Neural crest cell (in vitro differentiated cells): ENCODE measurements at regions not wholly inside any gene's neighbourhood (a gene's known extent, or its start where the extent isn't known, plus 50 kb on each side); places are given as distances from the start of the nearest gene placed in this dataset.
A peak's percentile ranks its signal among the peaks of the same experiment; 100 is the strongest.
"Not testable (repeated sequence)": the region's sequence is repeated elsewhere in the genome, so short reads cannot be mapped to it uniquely, and the experiment has no call there.

Experiments
- DNase-seq: peaks from one replicate; pipeline ENCODE4 v3.0.0; 2021; ENCODE audit warnings: low read depth, mixed read lengths, low spot score
- H3K27ac Mint-ChIP-seq: one replicate; pipeline ENCODE4 v1.8.0; 2021; ENCODE audit warnings: mild to moderate bottlenecking, mixed read lengths; ENCODE audit not compliant: unreplicated experiment
- H3K27me3 Mint-ChIP-seq: 2 replicates; pipeline ENCODE4 v1.8.0; 2021; ENCODE audit warnings: low read depth, mild to moderate bottlenecking, mixed read lengths
- H3K36me3 Mint-ChIP-seq: 2 replicates; pipeline ENCODE4 v1.8.0; 2021; ENCODE audit warnings: low read depth, mild to moderate bottlenecking, mixed read lengths
- H3K4me1 Mint-ChIP-seq: 2 replicates; pipeline ENCODE4 v1.8.0; 2021; ENCODE audit warnings: mixed read lengths
- H3K4me3 Mint-ChIP-seq: one replicate; pipeline ENCODE4 v1.8.0; 2021; ENCODE audit warnings: mild to moderate bottlenecking, mixed read lengths
- H3K9me3 Mint-ChIP-seq: 2 replicates; pipeline ENCODE4 v1.8.0; 2021; ENCODE audit warnings: mixed read lengths
- TF ChIP-seq, protein P1 (sequence below): fragments of 200-600 bp; sonication (generic); conservative IDR thresholded peaks from 2 replicates; pipeline ENCODE4 v1.5.0; 2021; ENCODE audit warnings: antibody characterized with exemption, mild to moderate bottlenecking

GRCh38 chr1:54471588-54471987 lies 65.4 kb upstream of the SSBP3 start:
- Mint-ChIP-seq H3K27me3 (no peaks in the 10 kb centered on the region), H3K4me1 (peaks cover 39% of the 10 kb centered on the region), H3K27ac (no peak overlapping the region), H3K36me3 (no peaks in the 10 kb centered on the region), H3K4me3 (no peak overlapping the region), H3K9me3 (no peaks in the 10 kb centered on the region)
- no peak for DNase-seq
- TF ChIP-seq, protein P1, sequence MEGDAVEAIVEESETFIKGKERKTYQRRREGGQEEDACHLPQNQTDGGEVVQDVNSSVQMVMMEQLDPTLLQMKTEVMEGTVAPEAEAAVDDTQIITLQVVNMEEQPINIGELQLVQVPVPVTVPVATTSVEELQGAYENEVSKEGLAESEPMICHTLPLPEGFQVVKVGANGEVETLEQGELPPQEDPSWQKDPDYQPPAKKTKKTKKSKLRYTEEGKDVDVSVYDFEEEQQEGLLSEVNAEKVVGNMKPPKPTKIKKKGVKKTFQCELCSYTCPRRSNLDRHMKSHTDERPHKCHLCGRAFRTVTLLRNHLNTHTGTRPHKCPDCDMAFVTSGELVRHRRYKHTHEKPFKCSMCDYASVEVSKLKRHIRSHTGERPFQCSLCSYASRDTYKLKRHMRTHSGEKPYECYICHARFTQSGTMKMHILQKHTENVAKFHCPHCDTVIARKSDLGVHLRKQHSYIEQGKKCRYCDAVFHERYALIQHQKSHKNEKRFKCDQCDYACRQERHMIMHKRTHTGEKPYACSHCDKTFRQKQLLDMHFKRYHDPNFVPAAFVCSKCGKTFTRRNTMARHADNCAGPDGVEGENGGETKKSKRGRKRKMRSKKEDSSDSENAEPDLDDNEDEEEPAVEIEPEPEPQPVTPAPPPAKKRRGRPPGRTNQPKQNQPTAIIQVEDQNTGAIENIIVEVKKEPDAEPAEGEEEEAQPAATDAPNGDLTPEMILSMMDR: no peak

DNA sequence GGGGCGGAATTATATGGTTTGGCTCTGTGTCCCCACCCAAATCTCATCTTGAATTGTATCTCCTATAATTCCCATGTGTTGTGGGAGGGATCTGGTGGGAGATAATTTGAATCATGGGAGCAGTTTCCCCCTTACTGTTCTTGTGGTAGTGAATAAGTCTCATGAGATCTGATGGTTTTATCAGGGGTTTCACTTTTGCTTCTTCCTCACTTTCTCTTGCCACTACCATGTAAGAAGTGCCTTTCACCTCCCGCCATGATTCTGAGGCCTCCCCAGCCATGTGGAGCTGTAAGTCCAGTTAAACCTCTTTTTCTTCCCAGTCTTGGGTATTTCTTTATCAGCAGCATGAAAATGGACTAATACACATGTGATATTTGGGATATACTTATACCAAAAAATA lies 63.2 kb upstream of the SSBP3 start:
- H3K27me3 Mint-ChIP-seq, H3K36me3 Mint-ChIP-seq, H3K9me3 Mint-ChIP-seq, H3K27ac Mint-ChIP-seq, H3K4me3 Mint-ChIP-seq, DNase-seq: not testable (repeated sequence)
- peaks cover 32% of the 10 kb centered on the region for H3K4me1 Mint-ChIP-seq

GRCh38 chr1:54468288-54469084 lies 62.3 kb upstream of the SSBP3 start:
- DNase-seq, H3K36me3 Mint-ChIP-seq, H3K27me3 Mint-ChIP-seq, H3K9me3 Mint-ChIP-seq, H3K4me3 Mint-ChIP-seq, H3K27ac Mint-ChIP-seq: not testable (repeated sequence)
- H3K4me1 Mint-ChIP-seq: peaks cover 31% of the 10 kb centered on the region

- no peak for DNase-seq
- H3K27me3 Mint-ChIP-seq: no peaks in the 10 kb centered on the region
- no peaks in the 10 kb centered on the region for H3K36me3 Mint-ChIP-seq
- H3K27ac Mint-ChIP-seq: peak overlapping the region; percentile 8
- peaks cover 53% of the 10 kb centered on the region for H3K4me1 Mint-ChIP-seq
- TF ChIP-seq, protein P1: no peak
- H3K4me3 Mint-ChIP-seq: no peak overlapping the region
- no peaks in the 10 kb centered on the region for H3K9me3 Mint-ChIP-seq
Measured at GRCh38 chr1:54465351-54465811, 59.2 kb upstream of the SSBP3 start.

GRCh38 chr1:54464477-54465146 lies 58.4 kb upstream of the SSBP3 start:
- H3K27me3 Mint-ChIP-seq: no peaks in the 10 kb centered on the region
- no peak for DNase-seq
- no peaks in the 10 kb centered on the region for H3K9me3 Mint-ChIP-seq
- H3K36me3 Mint-ChIP-seq: no peaks in the 10 kb centered on the region
- H3K4me1 Mint-ChIP-seq: peaks cover 61% of the 10 kb centered on the region
- TF ChIP-seq, protein P1: no peak
- H3K4me3 Mint-ChIP-seq: no peak overlapping the region
- H3K27ac Mint-ChIP-seq: peak overlapping the region; percentile 71

- Mint-ChIP-seq H3K27ac (no peak overlapping the region), H3K36me3 (no peaks in the 10 kb centered on the region), H3K4me3 (no peak overlapping the region), H3K27me3 (no peaks in the 10 kb centered on the region), H3K4me1 (peaks cover 67% of the 10 kb centered on the region), H3K9me3 (no peaks in the 10 kb centered on the region)
- TF ChIP-seq, protein P1: no peak
- DNase-seq: no peak
Measured at GRCh38 chr1:54464031-54464476, 57.9 kb upstream of the SSBP3 start.
